ENCODE measurements at regions not wholly inside any gene's neighbourhood (a gene's known extent, or its start where the extent isn't known, plus 50 kb on each side); places are given as distances from the start of the nearest gene placed in this dataset.

- 90% methylated on average over 11 of the region's 11 CpGs for WGBS
- intact Hi-C loops (cut with DNase I) = no loop called here
- Histone ChIP-seq H3K36me3 (no peaks in the 10 kb centered on the region), H3K4me1 (peaks cover 0 to 6% (median 2%) of the 10 kb centered on the region in 4 donors), H3K9me3 (no peaks in the 10 kb centered on the region), H3K4me3 (no peak overlapping the region), H3K27me3 (no peaks in the 10 kb centered on the region), H3K27ac (replicated peaks in 1 of 4) (no peak overlapping the region)
- no peak for DNase-seq (ENCODE audit: extremely low spot score)
- TF ChIP-seq POLR2A (IDR thresholded peaks at IDR 0.05; ENCODE audit: low read depth) (no peak), EP300 (IDR thresholded peaks at IDR 0.05) (no peak), POLR2AphosphoS5 (IDR thresholded peaks at IDR 0.05) (no peak), CTCF (IDR thresholded peaks at IDR 0.05) (no peak)
These were observed 672.8 kb upstream of the ID2 start for GRCh38 chr2:8009010-8009597.

GRCh38 chr2:8015848-8016600 is 665.8 kb upstream of the ID2 start:
- H3K27me3 ChIP-seq = no peaks in the 10 kb centered on the region
- no peak for TF ChIP-seq CTCF (IDR thresholded peaks at IDR 0.05)
- no peak for TF ChIP-seq POLR2AphosphoS5 (IDR thresholded peaks at IDR 0.05)
- no peak for TF ChIP-seq POLR2A (IDR thresholded peaks at IDR 0.05; ENCODE audit: low read depth)
- TF ChIP-seq EP300 (IDR thresholded peaks at IDR 0.05) = no peak
- intact Hi-C loops (cut with DNase I) = no loop called here
- H3K36me3 ChIP-seq = no peaks in the 10 kb centered on the region
- no peak overlapping the region for H3K27ac ChIP-seq (replicated peaks in 1 of 4)
- H3K9me3 ChIP-seq = no peaks in the 10 kb centered on the region
- H3K4me3 ChIP-seq = no peak overlapping the region
- WGBS = 89% methylated on average over 7 of the region's 7 CpGs
- no peak for DNase-seq (ENCODE audit: extremely low spot score)
- no peaks in the 10 kb centered on the region for H3K4me1 ChIP-seq

- TF ChIP-seq CTCF (IDR thresholded peaks at IDR 0.05) (no peak), POLR2A (IDR thresholded peaks at IDR 0.05; ENCODE audit: low read depth) (no peak), EP300 (IDR thresholded peaks at IDR 0.05) (no peak), POLR2AphosphoS5 (IDR thresholded peaks at IDR 0.05) (no peak)
- no peaks in the 10 kb centered on the region for H3K36me3 ChIP-seq
- WGBS = 94% methylated on average over 4 of the region's 4 CpGs
- H3K4me1 ChIP-seq = no peaks in the 10 kb centered on the region
- H3K27ac ChIP-seq (replicated peaks in 1 of 4) = no peak overlapping the region
- H3K27me3 ChIP-seq = no peaks in the 10 kb centered on the region
- no peak for DNase-seq (ENCODE audit: extremely low spot score)
- intact Hi-C loops (cut with DNase I) = no loop called here
- no peaks in the 10 kb centered on the region for H3K9me3 ChIP-seq
- H3K4me3 ChIP-seq = no peak overlapping the region
These were observed 665.2 kb upstream of the ID2 start for GRCh38 chr2:8016688-8017087.

GRCh38 chr2:8018956-8019355 is 662.9 kb upstream of the ID2 start:
- H3K36me3 ChIP-seq = no peaks in the 10 kb centered on the region
- WGBS = 95% methylated on average over 8 of the region's 8 CpGs
- no peak overlapping the region for H3K4me3 ChIP-seq
- TF ChIP-seq CTCF (IDR thresholded peaks at IDR 0.05) = no peak
- no peak for TF ChIP-seq POLR2A (IDR thresholded peaks at IDR 0.05; ENCODE audit: low read depth)
- no peak for TF ChIP-seq POLR2AphosphoS5 (IDR thresholded peaks at IDR 0.05)
- TF ChIP-seq EP300 (IDR thresholded peaks at IDR 0.05) = no peak
- DNase-seq (ENCODE audit: extremely low spot score) = no peak
- H3K27me3 ChIP-seq = no peaks in the 10 kb centered on the region
- no peak overlapping the region for H3K27ac ChIP-seq (replicated peaks in 1 of 4)
- intact Hi-C loops (cut with DNase I) = no loop called here
- H3K9me3 ChIP-seq = no peaks in the 10 kb centered on the region
- H3K4me1 ChIP-seq = peaks cover 0 to 4% (median 0%) of the 10 kb centered on the region in 4 donors

Measured in esophagus muscularis mucosa (tissue), 4 donors.